Liver (tissue), 8 donors: ENCODE measurements at regions not wholly inside any gene's neighbourhood (a gene's known extent, or its start where the extent isn't known, plus 50 kb on each side); places are given as distances from the start of the nearest gene placed in this dataset.

Experiments used
- DNase-seq: peaks from one replicate; pipeline ENCODE4 v3.0.0-alpha.2; 2017; ENCODE audit warnings: low spot score
- H3K27ac ChIP-seq, 2 donors: one replicate each; pipeline ENCODE4 v1.7.0; 2013; ENCODE audit warnings: inconsistent platforms in 2 of 2, low read length in 2 of 2, control low read depth in 1 of 2, low read depth in 1 of 2, mild to moderate bottlenecking in 1 of 2
- H3K27me3 ChIP-seq, 4 donors: one replicate each; pipeline versions ENCODE4 v1.6.1 to v1.7.0; 2013; ENCODE audit warnings: low read length in 3 of 4, inconsistent platforms in 1 of 4, mild to moderate bottlenecking in 1 of 4, moderate library complexity in 1 of 4; ENCODE audit not compliant: control insufficient read depth in 4 of 4, insufficient read depth in 4 of 4
- H3K36me3 ChIP-seq, 4 donors: one replicate each; pipeline versions ENCODE4 v1.6.1 to v1.7.0; 2013; ENCODE audit warnings: low read length in 3 of 4, mild to moderate bottlenecking in 3 of 4, low read depth in 1 of 4, moderate library complexity in 1 of 4; ENCODE audit not compliant: control insufficient read depth in 4 of 4, insufficient read depth in 3 of 4
- H3K4me1 ChIP-seq, 4 donors: one replicate each; pipeline versions ENCODE4 v1.6.1 to v1.7.0; 2013; ENCODE audit warnings: low read length in 3 of 4, mild to moderate bottlenecking in 3 of 4, moderate library complexity in 1 of 4; ENCODE audit not compliant: control insufficient read depth in 4 of 4, insufficient read depth in 4 of 4
- H3K4me3 ChIP-seq, 3 donors: one replicate each; pipeline versions ENCODE4 v1.6.1 to v1.7.0; 2013; ENCODE audit warnings: low read length in 3 of 3, control low read depth in 1 of 3, low read depth in 1 of 3, mild to moderate bottlenecking in 1 of 3
- H3K9ac ChIP-seq, 2 donors: one replicate each; pipeline ENCODE4 v1.7.0; 2013; ENCODE audit warnings: low read length in 2 of 2, mild to moderate bottlenecking in 2 of 2, moderate library complexity in 2 of 2, control low read depth in 1 of 2, low read depth in 1 of 2
- H3K9me3 ChIP-seq, 4 donors: one replicate each; pipeline versions ENCODE4 v1.6.1 to v1.7.0; 2013; ENCODE audit warnings: low read length in 3 of 4; ENCODE audit not compliant: control insufficient read depth in 4 of 4
- ATF3 ChIP-seq: IDR thresholded peaks from 2 replicates; pipeline ENCODE4 v1.6.1; 2016; ENCODE audit warnings: antibody characterized with exemption
- CTCF ChIP-seq: fragments of 150-350 bp; IDR thresholded peaks from 2 replicates; pipeline ENCODE4 v1.5.1; 2017; ENCODE audit warnings: improper control_type of control experiment, low read depth, low read length; ENCODE audit not compliant: missing input control
- EGR1 ChIP-seq, 2 donors: IDR thresholded peaks; 2 replicates each; pipeline ENCODE4 v1.6.1; 2016 to 2018; ENCODE audit warnings: antibody characterized with exemption in 2 of 2, low read depth in 2 of 2
- FOXA1 ChIP-seq: IDR thresholded peaks from 2 replicates; pipeline ENCODE4 v1.6.1; 2016; ENCODE audit warnings: antibody characterized with exemption
- FOXA2 ChIP-seq: IDR thresholded peaks from 2 replicates; pipeline ENCODE4 v1.6.1; 2016; ENCODE audit warnings: antibody characterized with exemption
- GABPA ChIP-seq, 2 donors: IDR thresholded peaks in 1 of 2; conservative IDR thresholded peaks in 1 of 2; 2 replicates each; pipeline ENCODE4 v1.6.1; 2016; ENCODE audit warnings: antibody characterized with exemption in 2 of 2, mild to moderate bottlenecking in 1 of 2, moderate library complexity in 1 of 2
- HNF4A ChIP-seq, 2 donors: conservative IDR thresholded peaks; 2 replicates each; pipeline ENCODE4 v1.6.1; 2016; ENCODE audit warnings: antibody characterized with exemption in 2 of 2, mild to moderate bottlenecking in 2 of 2
- JUND ChIP-seq, 2 donors: IDR thresholded peaks; 2 replicates each; pipeline ENCODE4 v1.6.1; 2016; ENCODE audit warnings: antibody characterized with exemption in 2 of 2
- MAX ChIP-seq: IDR thresholded peaks from 2 replicates; pipeline ENCODE4 v1.6.1; 2016; ENCODE audit warnings: antibody characterized with exemption
- RAD21 ChIP-seq, 2 donors: IDR thresholded peaks; 2 replicates each; pipeline ENCODE4 v1.6.1; 2016; ENCODE audit warnings: antibody characterized with exemption in 2 of 2, mild to moderate bottlenecking in 2 of 2
- REST ChIP-seq: IDR thresholded peaks from 2 replicates; pipeline ENCODE4 v1.6.1; 2016; ENCODE audit warnings: antibody characterized with exemption, mild to moderate bottlenecking
- RXRA ChIP-seq, 2 donors: IDR thresholded peaks; 2 replicates each; pipeline ENCODE4 v1.6.1; 2017 to 2018; ENCODE audit warnings: antibody characterized with exemption in 2 of 2, mild to moderate bottlenecking in 1 of 2
- SP1 ChIP-seq: IDR thresholded peaks from 2 replicates; pipeline ENCODE4 v1.6.1; 2018; ENCODE audit warnings: antibody characterized with exemption, mild to moderate bottlenecking
- TAF1 ChIP-seq: conservative IDR thresholded peaks from 2 replicates; pipeline ENCODE4 v1.6.1; 2016; ENCODE audit warnings: antibody characterized with exemption, mild to moderate bottlenecking
- YY1 ChIP-seq: IDR thresholded peaks from 2 replicates; pipeline ENCODE4 v1.6.1; 2016; ENCODE audit warnings: antibody characterized with exemption, mild to moderate bottlenecking
- ZBTB33 ChIP-seq: IDR thresholded peaks from 2 replicates; pipeline ENCODE4 v1.6.1; 2016; ENCODE audit warnings: antibody characterized with exemption
- WGBS: extraction: QIAGEN DNeasy Blood & Tissue Kit; methylation state at CpG from one replicate; pipeline ENCODE4 v1.1.7; 2013; 5-methylcytosine and 5-hydroxymethylcytosine counted together
- donor health status: healthy.
- donor health status: healthy.
- donor health status: healthy.
- donor health status: healthy.
- donor health status: healthy.

GRCh38 chr11:127919206-127920000, 668.0 kb downstream of the ETS1 start:
- DNase-seq: no peak
- Histone ChIP-seq H3K27ac (no peak overlapping the region), H3K9me3 (peaks cover 3 to 10% (median 6%) of the 10 kb centered on the region in 4 donors), H3K4me3 (no peak overlapping the region), H3K9ac (no peak overlapping the region), H3K27me3 (no peaks in the 10 kb centered on the region), H3K36me3 (no peaks in the 10 kb centered on the region), H3K4me1 (no peaks in the 10 kb centered on the region)
- WGBS: 80% methylated on average over 2 of the region's 2 CpGs
- TF ChIP-seq CTCF (no peak), YY1 (no peak), FOXA2 (no peak), REST (no peak), EGR1 (IDR thresholded peaks at IDR 0.05; ENCODE audit: low read depth in 2 of 2) (no peak), JUND (IDR thresholded peaks at IDR 0.05) (no peak), HNF4A (conservative IDR thresholded peaks at IDR 0.05) (no peak), ZBTB33 (no peak), GABPA (IDR thresholded peaks at IDR 0.05 in 1 of 2, conservative IDR thresholded peaks at IDR 0.05 in 1 of 2) (no peak), RXRA (IDR thresholded peaks at IDR 0.05) (no peak), ATF3 (no peak), MAX (no peak), RAD21 (IDR thresholded peaks at IDR 0.05) (no peak), FOXA1 (no peak), TAF1 (no peak), SP1 (no peak)
